HG02852 (cell line): ENCODE measurements at regions not wholly inside any gene's neighbourhood (a gene's known extent, or its start where the extent isn't known, plus 50 kb on each side); places are given as distances from the start of the nearest gene placed in this dataset.

Experiments used
- ATAC-seq: cut with Tn5 transposase; IDR thresholded peaks from one replicate; pipeline ENCODE4 v1.9.1; 2021; ENCODE audit warnings: mild to moderate bottlenecking, moderate library complexity; ENCODE audit not compliant: unreplicated experiment

DNA sequence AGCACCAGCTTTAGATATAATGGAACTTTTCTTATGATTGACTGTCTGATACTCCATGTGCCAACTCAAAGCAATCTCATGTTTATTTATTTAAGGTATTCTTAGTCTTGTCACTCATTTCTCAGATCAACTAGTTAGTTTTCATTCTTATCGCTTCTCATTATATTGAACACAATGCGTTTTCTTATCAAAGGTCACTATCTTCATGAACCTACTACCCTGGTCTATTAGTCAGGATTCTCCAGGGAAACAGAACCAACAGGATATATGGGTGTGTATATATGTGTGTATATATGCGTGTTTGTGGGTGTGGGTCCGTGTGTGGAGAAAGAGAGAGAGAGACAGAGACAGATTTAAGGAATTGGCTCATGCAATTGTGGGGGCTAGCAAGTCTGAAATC is 619.9 kb downstream of the ZEB2 start:
- ATAC-seq = no peak

DNA sequence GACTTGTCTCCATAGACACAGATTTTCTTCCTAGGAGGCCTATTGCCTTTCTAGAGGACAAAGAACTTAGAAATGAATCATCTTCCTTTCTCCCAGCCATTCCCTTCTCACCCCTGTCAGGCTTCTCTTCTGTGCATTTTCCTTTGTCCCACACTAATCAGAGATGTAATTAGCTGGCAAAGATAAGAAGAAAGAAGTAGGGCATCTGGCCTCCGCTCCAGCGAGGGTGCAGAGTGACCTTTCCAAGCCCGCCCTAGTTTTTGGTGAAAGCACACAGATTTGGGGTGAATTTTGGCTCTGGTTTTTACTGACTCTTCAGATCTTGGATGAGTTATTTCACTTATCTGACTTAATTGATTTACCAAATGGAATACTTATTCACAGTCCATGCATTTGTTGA is 626.5 kb downstream of the ZEB2 start:
- no peak for ATAC-seq

- ATAC-seq = no peak
Measured at GRCh38 chr2:143891879-143892308, 628.0 kb downstream of the ZEB2 start.

GRCh38 chr2:143890798-143891197 is 629.1 kb downstream of the ZEB2 start:
- ATAC-seq = no peak

DNA sequence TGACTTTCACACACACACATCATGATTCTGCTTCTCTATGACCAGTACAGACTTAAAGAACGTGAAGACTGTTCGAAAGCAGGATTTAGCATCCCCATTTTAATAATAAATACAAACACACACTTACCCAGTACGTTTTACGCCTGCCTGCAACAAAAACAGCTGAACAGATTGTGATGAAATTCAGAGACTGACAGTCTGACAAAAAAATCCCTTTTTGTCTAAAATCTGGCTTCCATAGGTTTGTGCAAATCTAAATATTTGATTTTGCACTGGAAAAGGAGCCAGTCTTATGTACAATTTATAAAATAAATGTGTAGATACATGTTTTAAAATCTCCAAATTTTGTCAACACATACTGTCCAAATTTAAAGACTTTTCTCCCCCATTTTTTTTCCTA is 630.7 kb downstream of the ZEB2 start:
- ATAC-seq = no peak

DNA sequence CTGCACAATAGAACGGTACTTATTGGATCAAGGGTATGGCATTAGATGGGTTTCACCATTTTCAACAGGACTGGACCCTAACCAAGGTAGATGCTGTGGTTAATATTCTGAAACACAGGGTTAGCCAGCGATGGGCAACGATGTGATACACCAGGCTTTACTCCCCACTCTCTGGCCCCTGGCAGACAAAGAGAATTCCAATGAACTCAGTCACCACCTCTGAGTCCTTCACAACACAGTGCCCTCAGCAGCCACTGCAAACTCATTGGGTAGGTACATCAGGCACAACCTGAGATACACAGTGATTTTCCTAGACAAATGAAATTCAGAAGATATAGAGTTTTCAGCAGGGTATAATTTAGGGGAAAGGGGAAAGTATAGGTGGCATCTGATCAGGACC is 634.5 kb downstream of the ZEB2 start:
- no peak for ATAC-seq

- no peak for ATAC-seq
Measured at GRCh38 chr2:143881246-143881645, 638.7 kb downstream of the ZEB2 start.

DNA sequence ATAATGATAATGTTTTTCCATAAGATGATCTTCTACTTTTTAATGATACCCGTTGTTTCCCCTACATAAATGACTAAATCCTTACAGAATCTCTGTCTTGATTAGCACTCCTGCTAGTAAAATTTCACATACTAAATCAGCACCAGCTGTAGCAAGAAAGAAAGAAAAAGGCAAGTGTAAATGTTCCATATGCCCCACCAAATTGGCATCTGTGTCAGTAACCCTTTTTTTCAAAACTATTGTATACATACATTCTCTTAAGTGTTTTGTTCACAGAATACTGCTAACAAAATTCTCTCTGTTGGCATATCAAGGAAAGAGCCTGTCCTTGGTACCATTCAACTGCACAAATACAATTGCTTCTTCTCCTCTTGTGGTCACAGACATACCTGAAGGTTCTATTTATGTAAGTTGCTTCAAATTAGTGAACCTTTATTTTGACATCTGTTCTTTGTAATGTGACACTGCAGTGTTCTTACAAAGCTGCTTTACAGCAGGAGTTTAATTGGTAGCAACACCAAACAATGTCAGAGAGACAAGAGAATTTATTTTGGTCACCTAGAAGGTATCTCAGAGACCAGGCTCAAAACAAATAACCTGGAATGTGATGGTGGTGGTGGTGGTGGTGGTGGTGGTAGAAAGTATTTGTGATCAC is 641.9 kb downstream of the ZEB2 start:
- no peak for ATAC-seq

GRCh38 chr2:143877056-143877455 is 642.9 kb downstream of the ZEB2 start:
- no peak for ATAC-seq

- no peak for ATAC-seq
Measured at GRCh38 chr2:143875295-143876233, 644.4 kb downstream of the ZEB2 start.

DNA sequence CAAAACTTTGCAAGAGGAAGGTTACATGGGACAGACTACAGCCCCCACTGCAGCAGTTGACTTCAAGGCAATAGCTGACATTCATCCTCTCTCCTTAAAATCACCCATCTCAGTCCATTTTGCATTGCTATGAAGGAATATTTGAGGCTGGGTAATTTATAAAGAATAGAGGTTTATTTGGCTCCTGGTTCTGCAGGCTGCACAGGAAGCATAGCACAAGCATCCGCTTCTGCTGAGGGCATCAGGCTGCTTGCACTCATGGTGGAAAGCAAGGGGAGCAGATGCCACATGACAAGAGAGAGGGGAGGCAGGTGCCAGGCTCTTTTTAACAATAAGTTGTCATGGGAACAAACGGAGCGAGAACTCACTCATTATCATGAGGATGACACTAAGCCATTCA is 646.0 kb downstream of the ZEB2 start:
- ATAC-seq = no peak

DNA sequence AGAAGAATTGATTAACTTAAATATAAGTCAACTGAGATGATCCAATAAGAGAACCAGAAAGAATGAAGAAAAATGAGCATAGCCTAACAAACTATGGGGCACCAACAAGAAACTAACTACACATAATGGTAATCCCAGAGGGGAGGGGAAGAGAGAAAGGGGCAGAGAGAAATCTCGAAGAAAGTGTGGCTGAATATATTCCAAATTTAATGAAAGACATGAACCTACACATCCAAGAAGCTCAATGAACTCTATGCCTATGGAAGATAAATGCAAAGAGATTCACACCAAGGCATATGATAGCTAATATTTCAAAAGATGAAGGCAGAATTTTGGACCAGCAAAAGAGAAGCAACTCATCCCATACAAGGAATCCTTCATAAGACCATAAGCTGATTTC is 649.2 kb downstream of the ZEB2 start:
- no peak for ATAC-seq

GRCh38 chr2:143856978-143857377 is 662.9 kb downstream of the ZEB2 start:
- ATAC-seq = no peak

DNA sequence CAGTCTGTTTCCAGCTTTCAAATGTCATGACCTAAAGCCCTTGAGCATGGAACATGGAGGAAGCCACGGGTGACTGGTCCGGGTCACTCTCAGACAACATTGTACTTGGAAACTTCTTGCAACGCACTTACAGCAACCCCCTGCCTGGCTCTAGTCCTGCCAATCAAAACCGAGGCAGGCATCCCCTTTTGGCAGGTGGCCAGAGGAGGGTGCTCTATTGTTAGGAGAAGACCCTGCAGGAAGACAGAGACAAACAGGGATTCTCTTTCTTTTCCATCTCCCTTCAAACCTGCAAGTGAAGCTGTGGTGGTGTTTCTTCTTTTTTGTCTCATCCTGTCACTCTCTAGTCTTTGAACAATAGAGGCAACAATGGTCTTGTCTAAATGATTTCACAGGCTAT is 667.2 kb downstream of the ZEB2 start:
- no peak for ATAC-seq

GRCh38 chr2:143850084-143850483 is 669.8 kb downstream of the ZEB2 start:
- ATAC-seq = no peak

DNA sequence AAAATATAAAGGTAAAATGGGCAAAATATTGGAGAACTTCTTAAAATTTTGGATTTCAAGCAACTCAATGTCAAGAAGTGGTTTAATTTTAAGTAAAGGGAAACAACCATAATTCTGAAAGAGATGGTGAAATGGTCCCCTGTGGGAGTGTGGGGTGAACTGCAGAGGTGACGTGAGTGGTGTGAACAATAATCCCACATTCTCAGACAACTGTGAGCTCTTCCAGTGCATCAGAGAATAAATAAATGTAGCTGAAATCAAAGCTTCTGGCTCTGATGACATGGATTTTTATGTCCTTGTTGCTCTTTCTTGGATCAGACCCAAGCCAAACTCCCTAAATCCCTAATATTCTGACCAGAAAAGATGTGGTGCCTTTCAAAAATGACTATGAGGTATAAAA is 672.7 kb downstream of the ZEB2 start:
- no peak for ATAC-seq

DNA sequence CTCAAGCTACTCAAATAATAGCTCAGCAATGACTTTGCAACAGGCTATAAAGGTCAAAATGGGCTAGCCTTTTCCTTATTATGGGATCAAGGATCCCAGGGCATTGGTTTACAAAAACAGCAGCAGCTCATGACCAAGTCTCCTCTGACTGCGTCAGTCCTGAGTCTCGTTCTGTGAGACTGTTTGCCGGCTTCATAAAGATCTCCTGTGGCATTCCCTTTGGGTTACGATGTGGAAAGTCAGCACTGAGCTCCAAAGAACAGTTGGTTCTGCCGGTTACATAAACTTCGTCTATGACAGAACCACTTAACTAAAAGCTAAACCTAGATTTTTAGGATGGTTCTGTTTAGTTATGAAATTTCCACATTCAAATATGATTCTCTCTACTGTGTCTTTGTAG is 674.9 kb downstream of the ZEB2 start:
- ATAC-seq = no peak

- no peak for ATAC-seq
Measured at GRCh38 chr2:143843686-143844085, 676.2 kb downstream of the ZEB2 start.

DNA sequence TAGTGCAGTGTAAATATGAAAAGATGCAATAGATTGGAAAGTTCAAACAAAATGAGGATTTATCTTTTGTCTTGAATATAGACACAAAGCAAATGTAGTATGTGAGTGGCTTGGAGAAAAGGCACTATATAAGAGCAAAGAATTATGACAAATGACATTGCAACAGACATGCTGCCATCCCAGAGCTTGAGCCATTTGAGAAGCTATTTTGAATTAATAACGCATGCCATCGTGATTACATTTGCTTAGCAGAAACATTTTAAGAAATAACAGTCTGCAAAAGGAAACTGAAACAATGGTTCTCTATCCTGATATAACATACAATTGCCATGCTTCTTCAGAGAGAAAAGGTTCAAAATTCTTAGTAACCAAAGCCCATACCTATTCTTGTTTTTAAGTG is 677.1 kb downstream of the ZEB2 start:
- no peak for ATAC-seq

DNA sequence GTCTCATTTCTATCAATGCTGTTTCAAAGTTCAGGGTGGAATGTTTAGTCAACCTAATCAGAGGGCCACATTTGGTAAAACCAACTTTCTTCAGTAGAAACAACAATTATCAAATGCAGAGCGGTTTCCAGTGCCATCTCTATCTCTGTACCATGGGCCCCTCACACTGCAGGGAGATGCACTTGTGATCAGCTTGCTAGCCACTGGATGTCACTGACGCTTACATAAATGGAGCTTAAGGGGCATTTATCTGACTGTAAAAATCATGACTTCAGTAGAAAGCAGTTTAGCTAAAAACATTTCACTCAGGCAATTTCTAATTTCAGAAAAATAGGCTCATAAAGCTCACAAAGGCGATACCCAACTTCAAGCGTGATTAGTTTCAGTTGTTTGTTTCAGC is 678.0 kb downstream of the ZEB2 start:
- no peak for ATAC-seq

- ATAC-seq = no peak
Measured at GRCh38 chr2:143840601-143841000, 679.3 kb downstream of the ZEB2 start.

- ATAC-seq = no peak
Measured at GRCh38 chr2:143840194-143840593, 679.7 kb downstream of the ZEB2 start.
